ENCODE measurements at regions not wholly inside any gene's neighbourhood (a gene's known extent, or its start where the extent isn't known, plus 50 kb on each side); places are given as distances from the start of the nearest gene placed in this dataset.

- Histone ChIP-seq H3K79me2 (ENCODE audit: insufficient read depth, low read length) (no peaks in the 10 kb centered on the region), H3F3A (ENCODE audit: insufficient read depth) (no peaks in the 10 kb centered on the region), H4K20me1 (ENCODE audit: low read depth, low read length) (no peaks in the 10 kb centered on the region), H3K9ac (ENCODE audit: low read length) (no peak overlapping the region), H3K4me3 (ENCODE audit: insufficient read depth, low read length, poor library complexity, severe bottlenecking) (no peak overlapping the region), H2AFZ (ENCODE audit: low read depth, low read length, severe bottlenecking) (no peak overlapping the region), H3K36me3 (ENCODE audit: low read length) (no peaks in the 10 kb centered on the region), H3K9me2 (replicated peaks; ENCODE audit: insufficient read depth, low read length) (no peaks in the 10 kb centered on the region), H3K27me3 (ENCODE audit: low read length) (no peaks in the 10 kb centered on the region), H3K9me3 (ENCODE audit: insufficient read depth, low read length) (no peaks in the 10 kb centered on the region), H3K27ac (ENCODE audit: low read depth, low read length) (no peak overlapping the region), H3K4me2 (ENCODE audit: low read depth, low read length, poor library complexity, severe bottlenecking) (no peak overlapping the region)
- TF ChIP-seq, protein P1, sequence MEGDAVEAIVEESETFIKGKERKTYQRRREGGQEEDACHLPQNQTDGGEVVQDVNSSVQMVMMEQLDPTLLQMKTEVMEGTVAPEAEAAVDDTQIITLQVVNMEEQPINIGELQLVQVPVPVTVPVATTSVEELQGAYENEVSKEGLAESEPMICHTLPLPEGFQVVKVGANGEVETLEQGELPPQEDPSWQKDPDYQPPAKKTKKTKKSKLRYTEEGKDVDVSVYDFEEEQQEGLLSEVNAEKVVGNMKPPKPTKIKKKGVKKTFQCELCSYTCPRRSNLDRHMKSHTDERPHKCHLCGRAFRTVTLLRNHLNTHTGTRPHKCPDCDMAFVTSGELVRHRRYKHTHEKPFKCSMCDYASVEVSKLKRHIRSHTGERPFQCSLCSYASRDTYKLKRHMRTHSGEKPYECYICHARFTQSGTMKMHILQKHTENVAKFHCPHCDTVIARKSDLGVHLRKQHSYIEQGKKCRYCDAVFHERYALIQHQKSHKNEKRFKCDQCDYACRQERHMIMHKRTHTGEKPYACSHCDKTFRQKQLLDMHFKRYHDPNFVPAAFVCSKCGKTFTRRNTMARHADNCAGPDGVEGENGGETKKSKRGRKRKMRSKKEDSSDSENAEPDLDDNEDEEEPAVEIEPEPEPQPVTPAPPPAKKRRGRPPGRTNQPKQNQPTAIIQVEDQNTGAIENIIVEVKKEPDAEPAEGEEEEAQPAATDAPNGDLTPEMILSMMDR (IDR thresholded peaks at IDR 0.05; ENCODE audit: insufficient read depth, low read length, poor library complexity, severe bottlenecking): no peak
- no peak for TF ChIP-seq EZH2phosphoT487 (conservative IDR thresholded peaks at IDR 0.05; ENCODE audit: low read length)
Measured at GRCh38 chr12:105698075-105698474, 367.6 kb downstream of the C12orf75 start.

GRCh38 chr12:105699209-105699608 is 368.7 kb downstream of the C12orf75 start:
- Histone ChIP-seq H2AFZ (ENCODE audit: low read depth, low read length, severe bottlenecking) (no peak overlapping the region), H3K4me3 (ENCODE audit: insufficient read depth, low read length, poor library complexity, severe bottlenecking) (no peak overlapping the region), H3K79me2 (ENCODE audit: insufficient read depth, low read length) (no peaks in the 10 kb centered on the region), H3K9me2 (replicated peaks; ENCODE audit: insufficient read depth, low read length) (no peaks in the 10 kb centered on the region), H3K4me2 (ENCODE audit: low read depth, low read length, poor library complexity, severe bottlenecking) (no peak overlapping the region), H3K36me3 (ENCODE audit: low read length) (no peaks in the 10 kb centered on the region), H3K27ac (ENCODE audit: low read depth, low read length) (no peak overlapping the region), H3K9ac (ENCODE audit: low read length) (no peak overlapping the region), H3K27me3 (ENCODE audit: low read length) (no peaks in the 10 kb centered on the region), H3K9me3 (ENCODE audit: insufficient read depth, low read length) (no peaks in the 10 kb centered on the region), H4K20me1 (ENCODE audit: low read depth, low read length) (no peaks in the 10 kb centered on the region), H3F3A (ENCODE audit: insufficient read depth) (no peaks in the 10 kb centered on the region)
- TF ChIP-seq, protein P1 (IDR thresholded peaks at IDR 0.05; ENCODE audit: insufficient read depth, low read length, poor library complexity, severe bottlenecking): no peak
- TF ChIP-seq EZH2phosphoT487 (conservative IDR thresholded peaks at IDR 0.05; ENCODE audit: low read length): no peak

- no peak overlapping the region for H3K4me3 ChIP-seq (ENCODE audit: insufficient read depth, low read length, poor library complexity, severe bottlenecking)
- H3K36me3 ChIP-seq (ENCODE audit: low read length): no peaks in the 10 kb centered on the region
- H3K9ac ChIP-seq (ENCODE audit: low read length): no peak overlapping the region
- no peaks in the 10 kb centered on the region for H3K79me2 ChIP-seq (ENCODE audit: insufficient read depth, low read length)
- no peaks in the 10 kb centered on the region for H3K27me3 ChIP-seq (ENCODE audit: low read length)
- H3K4me2 ChIP-seq (ENCODE audit: low read depth, low read length, poor library complexity, severe bottlenecking): no peak overlapping the region
- H3F3A ChIP-seq (ENCODE audit: insufficient read depth): no peaks in the 10 kb centered on the region
- H4K20me1 ChIP-seq (ENCODE audit: low read depth, low read length): no peaks in the 10 kb centered on the region
- H3K9me3 ChIP-seq (ENCODE audit: insufficient read depth, low read length): no peaks in the 10 kb centered on the region
- TF ChIP-seq, protein P1 (IDR thresholded peaks at IDR 0.05; ENCODE audit: insufficient read depth, low read length, poor library complexity, severe bottlenecking): no peak
- no peak for TF ChIP-seq EZH2phosphoT487 (conservative IDR thresholded peaks at IDR 0.05; ENCODE audit: low read length)
- H3K27ac ChIP-seq (ENCODE audit: low read depth, low read length): no peak overlapping the region
- H2AFZ ChIP-seq (ENCODE audit: low read depth, low read length, severe bottlenecking): no peak overlapping the region
- no peaks in the 10 kb centered on the region for H3K9me2 ChIP-seq (replicated peaks; ENCODE audit: insufficient read depth, low read length)
Measured at GRCh38 chr12:105704787-105705186, 374.3 kb downstream of the C12orf75 start.
